GM10266 (cell line): ENCODE measurements at regions not wholly inside any gene's neighbourhood (a gene's known extent, or its start where the extent isn't known, plus 50 kb on each side); places are given as distances from the start of the nearest gene placed in this dataset.

Source experiments
- DNase-seq: peaks from one replicate; pipeline ENCODE4 v3.0.0; 2012; ENCODE audit errors: extremely low spot score
- CTCF ChIP-seq: IDR thresholded peaks from 2 replicates; pipeline ENCODE4 v1.5.1; 2012; ENCODE audit warnings: mild to moderate bottlenecking, low read depth; ENCODE audit not compliant: control insufficient read depth, insufficient read depth; ENCODE audit errors: missing control alignments

- TF ChIP-seq CTCF: no peak
- DNase-seq: no peak
Measured at GRCh38 chr3:30081904-30082303, 524.5 kb upstream of the TGFBR2 start.

- TF ChIP-seq CTCF: no peak
- no peak for DNase-seq
Measured at GRCh38 chr3:30082652-30083051, 523.7 kb upstream of the TGFBR2 start.

GRCh38 chr3:30083315-30083714 lies 523.1 kb upstream of the TGFBR2 start:
- no peak for DNase-seq
- no peak for TF ChIP-seq CTCF

GRCh38 chr3:30084316-30084715 lies 522.1 kb upstream of the TGFBR2 start:
- TF ChIP-seq CTCF: no peak
- no peak for DNase-seq

- no peak for TF ChIP-seq CTCF
- DNase-seq: no peak
Measured at GRCh38 chr3:30084971-30085403, 521.4 kb upstream of the TGFBR2 start.

GRCh38 chr3:30085486-30085885 lies 520.9 kb upstream of the TGFBR2 start:
- DNase-seq: no peak

GRCh38 chr3:30091686-30092085 lies 514.7 kb upstream of the TGFBR2 start:
- no peak for TF ChIP-seq CTCF
- no peak for DNase-seq

More at GRCh38 chr3:30085486-30085885, 520.9 kb upstream of the TGFBR2 start:
- TF ChIP-seq CTCF: no peak
